Ectodermal cell (in vitro differentiated cells): ENCODE measurements at regions not wholly inside any gene's neighbourhood (a gene's known extent, or its start where the extent isn't known, plus 50 kb on each side); places are given as distances from the start of the nearest gene placed in this dataset.
"Not testable (repeated sequence)": the region's sequence is repeated elsewhere in the genome, so short reads cannot be mapped to it uniquely, and the experiment has no call there.

Experiments used
- H3K27ac ChIP-seq: 2 replicates; pipeline ENCODE4 v1.7.0; 2013; ENCODE audit warnings: mild to moderate bottlenecking, low read depth, low read length; ENCODE audit not compliant: insufficient read depth, poor library complexity, severe bottlenecking
- H3K27me3 ChIP-seq: 2 replicates; pipeline ENCODE4 v1.7.0; 2013; ENCODE audit warnings: mild to moderate bottlenecking, low read length; ENCODE audit not compliant: insufficient read depth, control insufficient read depth, poor library complexity, severe bottlenecking
- H3K36me3 ChIP-seq: one replicate; pipeline ENCODE4 v1.7.0; 2013; ENCODE audit warnings: low read length; ENCODE audit not compliant: control insufficient read depth, insufficient read depth
- H3K4me1 ChIP-seq: one replicate; pipeline ENCODE4 v1.7.0; 2013; ENCODE audit warnings: low read length; ENCODE audit not compliant: control insufficient read depth, insufficient read depth
- H3K4me3 ChIP-seq: 2 replicates; pipeline ENCODE4 v1.7.0; 2013; ENCODE audit warnings: low read depth, low read length, control low read depth; ENCODE audit not compliant: insufficient read depth
- H3K9me3 ChIP-seq: 2 replicates; pipeline ENCODE4 v1.7.0; 2013; ENCODE audit warnings: mild to moderate bottlenecking, low read length, moderate library complexity; ENCODE audit not compliant: control insufficient read depth
- WGBS, 2 experiments: methylation state at CpG; one replicate each; pipeline ENCODE4 v1.1.7; 2013; ENCODE audit warnings: missing lambda C conversion rate in 2 of 2; 5-methylcytosine and 5-hydroxymethylcytosine counted together

DNA sequence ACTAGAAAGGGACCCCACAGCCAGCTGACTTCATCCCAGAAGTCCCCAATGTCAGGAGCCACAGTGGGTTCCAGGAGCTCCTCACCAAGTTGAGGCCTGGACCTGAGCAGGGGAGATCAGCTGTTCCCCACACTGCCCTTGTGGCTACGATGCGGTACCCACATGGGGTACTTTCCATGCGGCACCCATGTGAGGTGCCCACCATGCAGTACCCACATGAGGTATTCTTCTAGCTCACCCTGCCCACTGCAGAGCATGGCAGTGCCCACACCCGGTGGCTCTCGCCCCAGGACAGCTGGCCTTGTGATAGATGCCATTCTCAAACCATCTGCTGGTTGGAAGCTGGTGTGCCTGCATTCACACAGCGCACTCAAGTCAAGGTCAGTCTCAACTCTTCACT lies 136.3 kb upstream of the PDE1C start:
- Histone ChIP-seq H3K36me3 (no peaks in the 10 kb centered on the region), H3K27ac (no peak overlapping the region), H3K4me1 (no peaks in the 10 kb centered on the region), H3K4me3 (no peak overlapping the region), H3K27me3 (peaks cover 6% of the 10 kb centered on the region), H3K9me3 (no peaks in the 10 kb centered on the region)
- 96% methylated on average over 6 of the region's 6 CpGs for WGBS, 2 experiments

DNA sequence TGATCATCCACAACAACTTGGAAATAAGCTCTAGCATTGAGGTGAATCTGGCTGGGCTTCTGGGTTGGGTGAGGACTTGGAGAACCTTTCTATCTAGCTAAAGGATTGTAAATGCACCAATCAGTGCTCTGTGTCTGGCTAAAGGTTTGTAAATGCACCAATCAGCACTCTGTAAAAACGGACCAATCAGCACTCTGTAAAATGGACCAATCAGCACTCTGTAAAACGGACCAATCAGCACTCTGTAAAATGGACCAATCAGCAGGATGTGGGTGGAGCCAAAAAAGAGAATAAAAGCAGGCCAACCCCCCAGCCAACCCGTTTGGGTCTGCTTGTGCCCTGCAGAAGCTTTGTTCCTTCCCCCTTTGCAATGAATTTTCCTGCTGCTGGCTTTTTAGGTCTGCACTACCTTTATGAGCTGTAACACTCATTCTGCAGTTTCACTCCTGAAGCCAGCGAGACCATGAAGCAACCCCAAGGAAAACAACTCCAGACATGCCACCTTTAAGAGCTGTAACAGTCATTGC lies 135.2 kb upstream of the PDE1C start:
- WGBS, 2 experiments, result 85 to 87% methylated on average over 4 of the region's 4 CpGs

GRCh38 chr7:32204361-32205018 lies 134.3 kb upstream of the PDE1C start:
- 38 to 42% methylated on average over 9 of the region's 9 CpGs for WGBS, 2 experiments
- Histone ChIP-seq H3K4me1 (no peaks in the 10 kb centered on the region), H3K4me3 (no peak overlapping the region), H3K36me3 (no peaks in the 10 kb centered on the region), H3K27ac (no peak overlapping the region), H3K9me3 (no peaks in the 10 kb centered on the region), H3K27me3 (peaks cover 6% of the 10 kb centered on the region)

More for the DNA sequence above, 135.2 kb upstream of the PDE1C start:
- H3K4me1 ChIP-seq, H3K4me3 ChIP-seq, H3K27me3 ChIP-seq, H3K9me3 ChIP-seq, H3K27ac ChIP-seq, H3K36me3 ChIP-seq: not testable (repeated sequence)

DNA sequence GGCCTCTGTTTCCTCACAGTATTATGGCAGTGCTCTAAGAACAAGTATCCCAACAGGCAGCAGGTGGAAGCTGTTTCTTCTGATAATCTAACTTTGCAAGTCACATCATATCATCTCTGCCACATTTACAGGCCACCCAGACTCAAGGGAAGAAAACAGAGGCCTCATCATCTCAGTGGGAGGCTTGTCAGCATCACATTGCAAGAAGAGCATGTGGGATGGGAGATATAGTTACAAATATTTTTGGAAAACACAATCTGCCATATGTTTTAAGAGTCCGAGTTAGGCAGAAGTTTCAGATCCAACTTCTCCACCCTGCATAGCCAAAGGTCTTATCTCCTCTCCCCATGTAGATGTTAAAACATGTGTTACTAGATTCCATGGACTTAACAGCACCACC lies 130.4 kb upstream of the PDE1C start:
- H3K27me3 ChIP-seq, result no peaks in the 10 kb centered on the region
- H3K27ac ChIP-seq, result no peak overlapping the region
- H3K4me3 ChIP-seq, result no peak overlapping the region
- H3K9me3 ChIP-seq, result no peaks in the 10 kb centered on the region
- WGBS, 2 experiments, result 100% methylated on average over 1 of the region's 1 CpG; no CpG with 5 or more reads in 1 of the 2 experiments
- H3K36me3 ChIP-seq, result no peaks in the 10 kb centered on the region
- no peaks in the 10 kb centered on the region for H3K4me1 ChIP-seq

DNA sequence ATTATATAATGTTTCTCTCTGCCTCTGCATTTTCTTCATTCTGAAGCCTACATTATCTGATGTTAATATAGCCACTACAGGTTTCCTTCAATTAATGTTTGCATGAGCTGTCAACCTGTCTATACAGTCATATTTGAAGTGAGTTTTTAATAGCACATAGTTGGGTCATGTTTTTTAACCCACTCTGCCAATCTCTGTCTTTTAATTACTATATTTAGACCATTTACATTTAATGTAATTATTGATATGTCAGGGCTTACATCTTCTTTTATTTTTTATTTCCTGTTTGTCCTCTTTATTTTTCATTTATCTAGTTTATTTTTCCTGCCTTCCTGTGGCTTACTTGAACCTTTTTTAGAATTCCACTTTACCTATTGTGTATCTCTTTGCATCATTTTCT lies 124.3 kb upstream of the PDE1C start:
- Histone ChIP-seq H3K27me3 (no peaks in the 10 kb centered on the region), H3K36me3 (no peaks in the 10 kb centered on the region), H3K9me3 (no peaks in the 10 kb centered on the region), H3K4me1 (no peaks in the 10 kb centered on the region), H3K27ac (no peak overlapping the region), H3K4me3 (no peak overlapping the region)

DNA sequence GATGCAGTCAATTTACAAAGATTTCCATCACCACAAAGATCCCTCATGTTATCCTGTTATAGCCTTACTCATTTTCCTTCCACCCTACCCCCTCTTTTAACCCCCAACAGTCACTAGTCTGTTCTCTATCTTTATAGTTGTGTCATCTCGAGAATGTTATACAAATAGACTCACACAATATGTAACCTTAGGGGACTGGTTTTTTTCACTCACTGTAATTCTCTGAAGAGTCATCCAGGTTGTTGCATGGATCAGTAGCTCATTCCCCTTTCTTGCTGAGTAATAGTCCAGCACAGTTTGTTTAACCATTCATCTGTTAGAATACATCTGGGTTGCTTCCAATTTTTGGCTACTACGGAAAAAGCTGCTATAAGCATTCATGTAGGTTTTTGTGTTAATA lies 121.1 kb upstream of the PDE1C start:
- Histone ChIP-seq H3K36me3 (no peaks in the 10 kb centered on the region), H3K4me3 (no peak overlapping the region), H3K27me3 (no peaks in the 10 kb centered on the region), H3K4me1 (no peaks in the 10 kb centered on the region), H3K9me3 (no peaks in the 10 kb centered on the region), H3K27ac (no peak overlapping the region)
- WGBS, 2 experiments, result 94 to 100% methylated on average over 2 of the region's 2 CpGs

DNA sequence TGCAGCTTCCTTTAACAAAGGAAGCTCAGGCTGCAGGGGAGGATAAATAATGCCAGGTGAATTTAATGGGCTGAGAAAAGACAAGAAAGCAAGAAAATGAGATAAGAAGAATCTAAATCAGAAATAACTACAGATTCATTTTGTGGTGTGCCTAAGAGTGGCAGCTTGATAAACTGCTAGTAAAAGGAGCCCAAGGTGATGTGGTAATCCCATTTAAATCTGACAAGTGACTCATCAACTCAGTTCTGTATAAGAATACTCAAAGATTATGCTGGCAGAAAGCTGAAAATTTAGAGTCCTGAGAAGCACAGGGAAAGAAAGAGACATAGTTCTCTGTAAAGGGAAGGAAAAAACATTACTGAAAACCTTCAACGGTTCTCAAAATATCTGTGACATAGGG lies 109.4 kb upstream of the PDE1C start:
- H3K9me3 ChIP-seq, result no peaks in the 10 kb centered on the region
- H3K27me3 ChIP-seq, result no peaks in the 10 kb centered on the region
- no peaks in the 10 kb centered on the region for H3K36me3 ChIP-seq
- no peak overlapping the region for H3K4me3 ChIP-seq
- H3K27ac ChIP-seq, result no peak overlapping the region
- WGBS, 2 experiments, result 94 to 100% methylated on average over 1 of the region's 1 CpG
- no peaks in the 10 kb centered on the region for H3K4me1 ChIP-seq

GRCh38 chr7:32178677-32179366 lies 108.6 kb upstream of the PDE1C start:
- Histone ChIP-seq H3K27ac (no peak overlapping the region), H3K36me3 (no peaks in the 10 kb centered on the region), H3K4me1 (no peaks in the 10 kb centered on the region), H3K27me3 (no peaks in the 10 kb centered on the region), H3K9me3 (no peaks in the 10 kb centered on the region), H3K4me3 (no peak overlapping the region)
- WGBS, 2 experiments, result 91 to 95% methylated on average over 7 of the region's 7 CpGs

DNA sequence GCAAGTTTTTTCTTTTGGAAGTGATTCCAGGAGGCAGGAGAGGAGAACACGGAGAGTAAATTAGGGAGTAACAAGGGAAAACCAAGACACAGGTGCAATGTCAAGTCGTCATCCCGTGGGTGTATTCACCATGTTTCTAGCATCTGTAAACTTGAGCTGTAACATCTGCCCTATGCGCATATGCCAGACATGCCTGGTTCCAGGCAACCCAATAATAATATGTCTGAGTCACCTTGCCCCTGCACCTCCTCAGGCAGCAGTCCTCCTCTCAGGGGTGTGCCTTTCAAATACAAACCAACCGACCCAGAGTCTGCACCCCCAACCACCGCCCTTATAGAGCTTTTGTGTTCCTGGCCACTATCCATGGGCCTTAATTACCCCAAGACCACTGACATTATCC lies 107.0 kb upstream of the PDE1C start:
- no peaks in the 10 kb centered on the region for H3K27me3 ChIP-seq
- 67 to 80% methylated on average over 5 to 6 of the region's 6 CpGs for WGBS, 2 experiments
- H3K4me3 ChIP-seq, result no peak overlapping the region
- no peak overlapping the region for H3K27ac ChIP-seq
- H3K9me3 ChIP-seq, result no peaks in the 10 kb centered on the region
- H3K4me1 ChIP-seq, result no peaks in the 10 kb centered on the region
- no peaks in the 10 kb centered on the region for H3K36me3 ChIP-seq

DNA sequence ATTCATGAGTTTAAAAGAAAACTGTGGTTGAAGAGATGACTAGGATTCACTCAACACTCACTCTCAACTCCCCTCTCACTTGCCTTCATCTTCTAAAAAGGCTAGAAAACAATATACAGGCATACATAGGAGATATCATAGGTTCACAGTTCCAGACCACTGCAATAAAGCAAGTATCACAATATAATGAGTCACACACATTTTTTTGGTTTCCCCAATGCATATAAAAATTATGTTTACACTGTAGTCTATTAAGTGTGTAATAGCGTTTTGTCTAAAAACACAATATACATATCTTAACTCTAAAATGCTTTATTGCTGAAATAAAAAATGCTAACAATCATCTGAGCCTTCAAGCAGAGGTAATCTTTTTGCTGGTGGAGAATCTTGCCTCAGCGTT lies 104.9 kb upstream of the PDE1C start:
- H3K27me3 ChIP-seq, result no peaks in the 10 kb centered on the region
- no peaks in the 10 kb centered on the region for H3K4me1 ChIP-seq
- no peaks in the 10 kb centered on the region for H3K36me3 ChIP-seq
- H3K4me3 ChIP-seq, result no peak overlapping the region
- H3K9me3 ChIP-seq, result no peaks in the 10 kb centered on the region
- no peak overlapping the region for H3K27ac ChIP-seq
- WGBS, 2 experiments, result 88 to 92% methylated on average over 1 of the region's 2 CpGs
